A549 (cell line): ENCODE measurements at regions not wholly inside any gene's neighbourhood (a gene's known extent, or its start where the extent isn't known, plus 50 kb on each side); places are given as distances from the start of the nearest gene placed in this dataset.

Source experiments
- ATAC-seq, 2 experiments: fragments of 200-7000 bp in 1 of 2; fragments of >200 bp in 1 of 2; cut with Nextera tagmentation in 1 of 2; cut with Tn5 transposase in 1 of 2; 3 replicates each; pipeline versions ENCODE4 v1.8.0 to v1.9.1; 2018 to 2020; ENCODE audit warnings: mild to moderate bottlenecking in 1 of 2, moderate library complexity in 1 of 2
- CTCF ChIA-PET: fragments of 300-600 bp; sonication (Branson Sonifier 250); formaldehyde crosslinking; extraction: SDS; loops from one replicate; lab custom pipeline; 2021; ENCODE audit warnings: antibody characterized with exemption, inconsistent platforms; lab: Yijun Ruan, JAX
- POLR2A ChIA-PET: fragments of 350-600 bp; formaldehyde crosslinking; extraction: SDS; loops from one replicate; lab custom pipeline; 2021; ENCODE audit warnings: antibody characterized with exemption, inconsistent platforms; lab: Yijun Ruan, JAX
- DNase-seq, 2 experiments: peaks; one replicate each; pipeline versions ENCODE4 v3.0.0 to v3.0.0-alpha.2; 2011 to 2016; ENCODE audit warnings: low read depth in 1 of 2, low spot score in 1 of 2
- FAIRE-seq: peaks from 2 replicates; lab custom pipeline; 2011; peaks lifted over from hg19 to GRCh38; lab: Jason Lieb, UNC
- H3K27ac ChIP-seq, 2 experiments: fragments of >200 bp; sonication (Bioruptor Twin); formaldehyde crosslinking; 3 replicates each; pipeline ENCODE4 v1.5.1; 2016 to 2017
- H3K4me1 ChIP-seq: fragments of >200 bp; sonication (Bioruptor Twin); formaldehyde crosslinking; 3 replicates; pipeline ENCODE4 v1.6.1; 2016
- H3K4me2 ChIP-seq: fragments of >200 bp; sonication (Bioruptor Twin); formaldehyde crosslinking; 3 replicates; pipeline ENCODE4 v1.6.1; 2016
- H3K4me3 ChIP-seq: fragments of >200 bp; sonication (Bioruptor Twin); formaldehyde crosslinking; 3 replicates; pipeline ENCODE4 v1.5.1; 2016
- H3K9me3 ChIP-seq: fragments of >200 bp; sonication (Bioruptor Twin); formaldehyde crosslinking; 3 replicates; pipeline ENCODE4 v1.6.1; 2016
- CBX2 ChIP-seq: fragments of 200-600 bp; sonication (generic); IDR thresholded peaks from 2 replicates; pipeline ENCODE4 v1.6.1; 2016; ENCODE audit warnings: low read depth, mild to moderate bottlenecking, borderline replicate concordance
- CEBPB ChIP-seq, 2 experiments: fragments of >200 bp in 1 of 2; sonication (Bioruptor Twin) in 1 of 2; formaldehyde crosslinking in 1 of 2; IDR thresholded peaks; 2 replicates each; pipeline ENCODE4 v1.6.1; 2012 to 2016
- CHD2 ChIP-seq: fragments of 150-350 bp; IDR thresholded peaks from 2 replicates; pipeline ENCODE4 v1.6.1; 2014; ENCODE audit warnings: low read length; ENCODE audit not compliant: partially characterized antibody
- E2F6 ChIP-seq: IDR thresholded peaks from 2 replicates; pipeline ENCODE4 v1.6.1; 2012; ENCODE audit warnings: low read depth, borderline replicate concordance
- EHF ChIP-seq: fragments of 250-450 bp; sonication (Bioruptor Pico); IDR thresholded peaks from 2 replicates; pipeline ENCODE4 v1.5.0; 2020; ENCODE audit warnings: mild to moderate bottlenecking
- FOSL2 ChIP-seq, 2 experiments: fragments of 450-650 bp in 1 of 2; fragments of >200 bp in 1 of 2; sonication (Bioruptor Twin) in 1 of 2; formaldehyde crosslinking; IDR thresholded peaks; 2 replicates each; pipeline versions ENCODE4 v1.5.0 to v1.6.1; 2016 to 2020; ENCODE audit warnings: mild to moderate bottlenecking in 1 of 2, moderate library complexity in 1 of 2
- HMGXB4 ChIP-seq: fragments of 250-450 bp; sonication (Bioruptor Pico); IDR thresholded peaks from 2 replicates; pipeline ENCODE4 v1.5.0; 2021; ENCODE audit warnings: mild to moderate bottlenecking, moderate library complexity, borderline replicate concordance
- HOXB5 ChIP-seq: fragments of 250-450 bp; sonication (Bioruptor Pico); IDR thresholded peaks from 2 replicates; pipeline ENCODE4 v1.5.0; 2020; ENCODE audit warnings: mild to moderate bottlenecking, moderate library complexity
- JUN ChIP-seq, 2 experiments: fragments of >200 bp; sonication (Bioruptor Twin); formaldehyde crosslinking; IDR thresholded peaks; 2 replicates in 1 of 2; 3 replicates in 1 of 2; pipeline ENCODE4 v1.6.1; 2016 to 2017
- JUNB ChIP-seq: fragments of >200 bp; sonication (Bioruptor Twin); formaldehyde crosslinking; IDR thresholded peaks from 2 replicates; pipeline ENCODE4 v1.6.1; 2016
- MAFK ChIP-seq: fragments of 450-650 bp; IDR thresholded peaks from 2 replicates; pipeline ENCODE4 v1.6.1; 2014; ENCODE audit not compliant: partially characterized antibody
- MYC ChIP-seq: IDR thresholded peaks from 2 replicates; pipeline ENCODE4 v1.6.1; 2012; ENCODE audit warnings: mild to moderate bottlenecking, inconsistent platforms, low read length, improper control_type of control experiment, borderline replicate concordance
- NFE2L2 ChIP-seq: fragments of 150-350 bp; conservative IDR thresholded peaks from 2 replicates; pipeline ENCODE4 v1.6.1; 2014; ENCODE audit warnings: low read length
- PHF8 ChIP-seq: fragments of 200-600 bp; sonication (generic); IDR thresholded peaks from 2 replicates; pipeline ENCODE4 v1.6.1; 2016; ENCODE audit warnings: low read depth, mild to moderate bottlenecking, antibody characterized with exemption, moderate library complexity, borderline replicate concordance
- POLR2A ChIP-seq: IDR thresholded peaks from 2 replicates; pipeline ENCODE4 v1.6.1; 2012; ENCODE audit warnings: mild to moderate bottlenecking, low read length
- RAD21 ChIP-seq, 2 experiments: fragments of >200 bp in 1 of 2; sonication (Bioruptor Twin) in 1 of 2; formaldehyde crosslinking in 1 of 2; IDR thresholded peaks in 1 of 2; conservative IDR thresholded peaks in 1 of 2; 2 replicates in 1 of 2; 3 replicates in 1 of 2; pipeline ENCODE4 v1.6.1; 2012 to 2018; ENCODE audit warnings: inconsistent platforms in 1 of 2
- RCOR1 ChIP-seq: fragments of 150-350 bp; IDR thresholded peaks from 2 replicates; pipeline ENCODE4 v1.6.1; 2014; ENCODE audit warnings: antibody characterized with exemption, low read length, low read depth
- RNF2 ChIP-seq: fragments of 200-600 bp; sonication (generic); IDR thresholded peaks from 2 replicates; pipeline ENCODE4 v1.6.1; 2016; ENCODE audit warnings: low read depth, mild to moderate bottlenecking, antibody characterized with exemption, moderate library complexity, borderline replicate concordance
- SMC3 ChIP-seq: fragments of >200 bp; sonication (Bioruptor Twin); formaldehyde crosslinking; IDR thresholded peaks from 3 replicates; pipeline ENCODE4 v1.6.1; 2018; ENCODE audit warnings: inconsistent platforms
- TP53 ChIP-seq: fragments of 250-450 bp; sonication (Bioruptor Pico); IDR thresholded peaks from 2 replicates; pipeline ENCODE4 v1.5.0; 2021; ENCODE audit warnings: mild to moderate bottlenecking, moderate library complexity
- ZFP36 ChIP-seq: fragments of 450-650 bp; IDR thresholded peaks from 2 replicates; pipeline ENCODE4 v1.6.1; 2014; ENCODE audit warnings: borderline replicate concordance; ENCODE audit not compliant: partially characterized antibody
- ZNF302 ChIP-seq: fragments of 250-450 bp; sonication (Bioruptor Pico); IDR thresholded peaks from 2 replicates; pipeline ENCODE4 v1.9.0; 2021; ENCODE audit warnings: inconsistent platforms, mild to moderate bottlenecking, moderate library complexity
- WGBS: methylation state at CpG from one replicate; pipeline ENCODE4 v1.1.6; 2017; ENCODE audit errors: missing lambda C conversion rate; 5-methylcytosine and 5-hydroxymethylcytosine counted together
- TF ChIP-seq, protein P1 (sequence below): fragments of >200 bp; sonication (Bioruptor Twin); formaldehyde crosslinking; IDR thresholded peaks from 2 replicates; pipeline ENCODE4 v1.6.1; 2016
- TF ChIP-seq, protein P2 (sequence below): IDR thresholded peaks from 2 replicates; pipeline ENCODE4 v1.6.1; 2012
- TF ChIP-seq, protein P3 (sequence below): fragments of >200 bp; sonication (Bioruptor Twin); formaldehyde crosslinking; IDR thresholded peaks from 3 replicates; pipeline ENCODE4 v1.6.1; 2016
- TF ChIP-seq, protein P4 (sequence below): fragments of 250-450 bp; sonication (Bioruptor Pico); IDR thresholded peaks from 2 replicates; pipeline ENCODE4 v1.5.0; 2020; ENCODE audit warnings: low read depth, mild to moderate bottlenecking, moderate library complexity

DNA sequence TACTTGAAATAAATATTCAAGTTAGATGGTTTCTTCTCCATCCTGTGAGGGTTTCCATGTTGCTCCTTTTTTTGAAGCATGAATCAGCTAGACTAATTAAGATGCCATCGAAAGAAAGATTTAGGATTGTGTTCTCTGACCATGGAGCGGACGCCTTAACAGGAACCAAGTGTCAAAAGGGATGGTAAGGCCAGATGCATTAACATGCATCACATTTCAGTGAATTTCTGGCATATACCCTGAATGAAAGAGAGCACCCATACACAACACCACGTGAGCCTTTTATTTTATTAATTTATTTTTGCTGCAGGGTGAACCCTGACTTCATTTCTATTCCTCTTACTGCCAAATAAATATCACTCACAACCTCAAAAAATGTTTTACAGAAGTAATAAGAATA, 1045.3 kb upstream of the ARRDC3 start:
- no peaks in the 10 kb centered on the region for H3K4me1 ChIP-seq

GRCh38 chr5:92424785-92425426, 1041.8 kb upstream of the ARRDC3 start:
- WGBS = 79% methylated on average over 1 of the region's 1 CpG
- Histone ChIP-seq H3K9me3 (peaks cover 27% of the 10 kb centered on the region), H3K4me3 (no peak overlapping the region), H3K27ac (no peak overlapping the region), H3K4me2 (no peak overlapping the region), H3K4me1 (no peaks in the 10 kb centered on the region)
- DNase-seq = no peak
- ChIA-PET POLR2A (no interaction called here), CTCF (no interaction called here)
- ATAC-seq = no peak
- no peak for FAIRE-seq
- no peak for TF ChIP-seq SMC3
- TF ChIP-seq FOSL2 (IDR thresholded peaks at IDR 0.05) = no peak
- TF ChIP-seq FOSL2 (CRISPR knock-in tag; IDR thresholded peaks at IDR 0.05) = peak; percentile 25; the same call in 1 of the 2 replicates

More for the DNA sequence above, 1045.3 kb upstream of the ARRDC3 start:
- FAIRE-seq = no peak
- Histone ChIP-seq H3K4me3 (no peak overlapping the region), H3K27ac (no peak overlapping the region), H3K4me2 (no peak overlapping the region), H3K9me3 (peaks cover under 1% of the 10 kb centered on the region; the same call in 1 of the 3 replicates)
- no peak for TF ChIP-seq HOXB5 (CRISPR knock-in tag)
- TF ChIP-seq MAFK = no peak
- TF ChIP-seq PHF8 = no peak
- no peak for TF ChIP-seq NFE2L2
- no peak for TF ChIP-seq ZNF302 (CRISPR knock-in tag)
- no peak for DNase-seq
- ATAC-seq = no peak
- WGBS = 77% methylated on average over 4 of the region's 4 CpGs
- CTCF ChIA-PET = no interaction called here
- POLR2A ChIA-PET = no interaction called here

DNA sequence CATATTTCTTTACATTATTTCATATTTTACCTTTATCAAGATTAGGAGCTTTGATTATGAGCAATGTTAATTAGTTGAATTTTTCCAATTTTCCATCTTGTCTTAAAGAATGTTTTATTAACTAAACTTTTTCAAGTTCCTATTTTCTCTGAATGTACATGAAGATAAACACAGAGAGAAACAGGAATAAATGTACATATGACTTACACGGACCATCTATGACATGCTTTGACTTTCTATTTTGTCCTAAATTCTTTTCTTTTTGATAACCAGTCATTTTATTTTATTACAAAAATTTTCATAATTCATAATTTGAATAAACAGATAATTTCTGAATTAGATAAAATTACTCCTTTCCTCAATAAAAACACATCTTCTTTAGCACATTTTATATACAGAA, 1038.8 kb upstream of the ARRDC3 start:
- H3K27ac ChIP-seq = no peak overlapping the region
- CTCF ChIA-PET = interaction anchor here (0.6 kb wide), 1 partner anchor 82 kb away, joined by 3 read pairs; no protein-coding TSS in a partner anchor
- FAIRE-seq = peak; percentile 59
- TF ChIP-seq ZFP36 = peak; percentile 93
- TF ChIP-seq TP53 = no peak
- TF ChIP-seq PHF8 = no peak
- TF ChIP-seq, all 56 proteins: peak for 1
- peak in 1 of 2 experiments; percentile 26 for DNase-seq
- POLR2A ChIA-PET = no interaction called here
- H3K9me3 ChIP-seq = peaks cover 27% of the 10 kb centered on the region
- H3K4me3 ChIP-seq = no peak overlapping the region
- no peak for ATAC-seq
- 45% methylated on average over 1 of the region's 1 CpG for WGBS
- H3K4me1 ChIP-seq = no peaks in the 10 kb centered on the region
- no peak overlapping the region for H3K4me2 ChIP-seq

GRCh38 chr5:92421196-92421595, 1038.1 kb upstream of the ARRDC3 start:
- Histone ChIP-seq H3K27ac (no peak overlapping the region), H3K9me3 (peaks cover 27% of the 10 kb centered on the region), H3K4me1 (no peaks in the 10 kb centered on the region), H3K4me3 (no peak overlapping the region), H3K4me2 (no peak overlapping the region)
- ATAC-seq (no peak), DNase-seq (no peak), FAIRE-seq (no peak)
- ChIA-PET CTCF (no interaction called here), POLR2A (no interaction called here)
- TF ChIP-seq, protein P1, sequence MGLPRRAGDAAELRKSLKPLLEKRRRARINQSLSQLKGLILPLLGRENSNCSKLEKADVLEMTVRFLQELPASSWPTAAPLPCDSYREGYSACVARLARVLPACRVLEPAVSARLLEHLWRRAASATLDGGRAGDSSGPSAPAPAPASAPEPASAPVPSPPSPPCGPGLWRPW = no peak
- no peak for TF ChIP-seq EHF
- no peak for TF ChIP-seq HMGXB4 (CRISPR knock-in tag)
- TF ChIP-seq CBX2 = no peak
- TF ChIP-seq JUN (IDR thresholded peaks at IDR 0.05) = no peak
- no peak for TF ChIP-seq MYC
- no peak for TF ChIP-seq CEBPB (IDR thresholded peaks at IDR 0.05)
- no peak for TF ChIP-seq RCOR1
- TF ChIP-seq POLR2A = no peak
- no peak for TF ChIP-seq E2F6
- TF ChIP-seq RAD21 (conservative IDR thresholded peaks at IDR 0.05 in 1 of 2, IDR thresholded peaks at IDR 0.05 in 1 of 2) = no peak
- no peak for TF ChIP-seq RNF2
- TF ChIP-seq, protein P2, sequence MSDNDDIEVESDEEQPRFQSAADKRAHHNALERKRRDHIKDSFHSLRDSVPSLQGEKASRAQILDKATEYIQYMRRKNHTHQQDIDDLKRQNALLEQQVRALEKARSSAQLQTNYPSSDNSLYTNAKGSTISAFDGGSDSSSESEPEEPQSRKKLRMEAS = no peak
- no peak for TF ChIP-seq JUNB
- TF ChIP-seq CHD2 = no peak
- TF ChIP-seq, protein P3, sequence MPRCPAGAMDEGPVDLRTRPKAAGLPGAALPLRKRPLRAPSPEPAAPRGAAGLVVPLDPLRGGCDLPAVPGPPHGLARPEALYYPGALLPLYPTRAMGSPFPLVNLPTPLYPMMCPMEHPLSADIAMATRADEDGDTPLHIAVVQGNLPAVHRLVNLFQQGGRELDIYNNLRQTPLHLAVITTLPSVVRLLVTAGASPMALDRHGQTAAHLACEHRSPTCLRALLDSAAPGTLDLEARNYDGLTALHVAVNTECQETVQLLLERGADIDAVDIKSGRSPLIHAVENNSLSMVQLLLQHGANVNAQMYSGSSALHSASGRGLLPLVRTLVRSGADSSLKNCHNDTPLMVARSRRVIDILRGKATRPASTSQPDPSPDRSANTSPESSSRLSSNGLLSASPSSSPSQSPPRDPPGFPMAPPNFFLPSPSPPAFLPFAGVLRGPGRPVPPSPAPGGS = no peak
- TF ChIP-seq, protein P4, sequence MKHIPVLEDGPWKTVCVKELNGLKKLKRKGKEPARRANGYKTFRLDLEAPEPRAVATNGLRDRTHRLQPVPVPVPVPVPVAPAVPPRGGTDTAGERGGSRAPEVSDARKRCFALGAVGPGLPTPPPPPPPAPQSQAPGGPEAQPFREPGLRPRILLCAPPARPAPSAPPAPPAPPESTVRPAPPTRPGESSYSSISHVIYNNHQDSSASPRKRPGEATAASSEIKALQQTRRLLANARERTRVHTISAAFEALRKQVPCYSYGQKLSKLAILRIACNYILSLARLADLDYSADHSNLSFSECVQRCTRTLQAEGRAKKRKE (CRISPR knock-in tag) = no peak
